CD4-positive, CD25-positive, alpha-beta regulatory T cell (primary cell): ENCODE measurements at regions not wholly inside any gene's neighbourhood (a gene's known extent, or its start where the extent isn't known, plus 50 kb on each side); places are given as distances from the start of the nearest gene placed in this dataset.

Experiments used
- ATAC-seq, 2 donors: fragments of 150-1000 bp; cut with Tn5 transposase; one replicate each; pipeline ENCODE4 v1.10.0; 2021; ENCODE audit warnings: low read depth in 2 of 2, moderate number of reproducible peaks in 2 of 2, moderate library complexity in 1 of 2
- DNase-seq, 3 donors: peaks; one replicate each; pipeline versions ENCODE4 v3.0.0 to v3.0.0-alpha.2; 2012 to 2022; ENCODE audit warnings: mixed read lengths in 1 of 3
- H3K27ac ChIP-seq: one replicate; pipeline ENCODE4 v1.7.0; 2013; ENCODE audit warnings: mild to moderate bottlenecking, low read length; ENCODE audit not compliant: insufficient read depth, poor library complexity, severe bottlenecking
- H3K27me3 ChIP-seq: one replicate; pipeline ENCODE4 v1.7.0; 2013; ENCODE audit warnings: low read length; ENCODE audit not compliant: control insufficient read depth, insufficient read depth
- H3K36me3 ChIP-seq: one replicate; pipeline ENCODE4 v1.7.0; 2013; ENCODE audit warnings: mild to moderate bottlenecking, low read length, moderate library complexity; ENCODE audit not compliant: control insufficient read depth, insufficient read depth
- H3K4me1 ChIP-seq: 2 replicates; pipeline ENCODE4 v1.7.0; 2013; ENCODE audit warnings: mild to moderate bottlenecking, low read length; ENCODE audit not compliant: insufficient read depth, control insufficient read depth, poor library complexity, severe bottlenecking
- H3K4me3 ChIP-seq: one replicate; pipeline ENCODE4 v1.7.0; 2013; ENCODE audit warnings: low read depth, mild to moderate bottlenecking, low read length, moderate library complexity
- H3K9me3 ChIP-seq, 2 experiments: 1 replicate in 1 of 2; 2 replicates in 1 of 2; pipeline ENCODE4 v1.7.0; 2013; ENCODE audit warnings: low read length in 2 of 2, mild to moderate bottlenecking in 1 of 2, moderate library complexity in 1 of 2; ENCODE audit not compliant: control insufficient read depth in 2 of 2
- H3K27ac Mint-ChIP-seq, 3 donors: one replicate each; pipeline ENCODE4 v1.8.0; 2020 to 2022; ENCODE audit warnings: mild to moderate bottlenecking in 3 of 3, mixed read lengths in 3 of 3, moderate library complexity in 2 of 3
- H3K27me3 Mint-ChIP-seq: one replicate; pipeline ENCODE4 v1.8.0; 2022; ENCODE audit warnings: mild to moderate bottlenecking, mixed read lengths
- H3K36me3 Mint-ChIP-seq: one replicate; pipeline ENCODE4 v1.8.0; 2020; ENCODE audit warnings: mixed read lengths
- H3K4me1 Mint-ChIP-seq, 4 donors: one replicate each; pipeline ENCODE4 v1.8.0; 2020 to 2022; ENCODE audit warnings: mixed read lengths in 4 of 4, mild to moderate bottlenecking in 1 of 4
- H3K4me3 Mint-ChIP-seq, 4 donors: one replicate each; pipeline ENCODE4 v1.8.0; 2020 to 2022; ENCODE audit warnings: mild to moderate bottlenecking in 4 of 4, mixed read lengths in 4 of 4, moderate library complexity in 3 of 4
- H3K9me3 Mint-ChIP-seq, 7 donors: one replicate each; pipeline ENCODE4 v1.8.0; 2020 to 2022; ENCODE audit warnings: mixed read lengths in 7 of 7, mild to moderate bottlenecking in 3 of 7, moderate library complexity in 2 of 7

- no peak overlapping the region for H3K4me3 Mint-ChIP-seq
- DNase-seq: no peak
Observed at GRCh38 chr5:8944005-8944404, 601.9 kb downstream of the SEMA5A start.

GRCh38 chr5:8945972-8946371 lies 599.9 kb downstream of the SEMA5A start:
- H3K36me3 Mint-ChIP-seq: no peaks in the 10 kb centered on the region
- H3K27me3 Mint-ChIP-seq: no peaks in the 10 kb centered on the region
- no peaks in the 10 kb centered on the region for H3K9me3 ChIP-seq
- no peaks in the 10 kb centered on the region for H3K27me3 ChIP-seq
- DNase-seq (no peak), ATAC-seq (no peak)
- peaks cover 1 to 11% (median 6%) of the 10 kb centered on the region in 7 donors for H3K9me3 Mint-ChIP-seq
- no peaks in the 10 kb centered on the region for H3K36me3 ChIP-seq
- no peaks in the 10 kb centered on the region for H3K4me1 ChIP-seq
- H3K27ac ChIP-seq: no peak overlapping the region
- no peak overlapping the region for H3K27ac Mint-ChIP-seq
- H3K4me3 Mint-ChIP-seq: no peak overlapping the region
- no peaks in the 10 kb centered on the region for H3K4me1 Mint-ChIP-seq
- no peak overlapping the region for H3K4me3 ChIP-seq

More at GRCh38 chr5:8944005-8944404, 601.9 kb downstream of the SEMA5A start:
- Histone ChIP-seq H3K4me1 (no peaks in the 10 kb centered on the region), H3K9me3 (peaks cover 0 to 3% of the 10 kb centered on the region in 2 experiments), H3K27ac (no peak overlapping the region), H3K36me3 (no peaks in the 10 kb centered on the region), H3K27me3 (no peaks in the 10 kb centered on the region), H3K4me3 (no peak overlapping the region)
- H3K4me1 Mint-ChIP-seq: no peaks in the 10 kb centered on the region
- H3K36me3 Mint-ChIP-seq: no peaks in the 10 kb centered on the region
- peaks cover under 1 to 12% (median 9%) of the 10 kb centered on the region in 7 donors for H3K9me3 Mint-ChIP-seq
- no peak overlapping the region for H3K27ac Mint-ChIP-seq
- H3K27me3 Mint-ChIP-seq: no peaks in the 10 kb centered on the region
- ATAC-seq: no peak

- H3K36me3 ChIP-seq: no peaks in the 10 kb centered on the region
- Mint-ChIP-seq H3K27me3 (no peaks in the 10 kb centered on the region), H3K4me1 (no peaks in the 10 kb centered on the region), H3K4me3 (no peak overlapping the region), H3K9me3 (peaks cover 1 to 12% (median 6%) of the 10 kb centered on the region in 7 donors), H3K36me3 (no peaks in the 10 kb centered on the region), H3K27ac (no peak overlapping the region)
- ATAC-seq (no peak), DNase-seq (no peak)
- no peaks in the 10 kb centered on the region for H3K4me1 ChIP-seq
- no peaks in the 10 kb centered on the region for H3K27me3 ChIP-seq
- H3K4me3 ChIP-seq: no peak overlapping the region
- no peak overlapping the region for H3K27ac ChIP-seq
- no peaks in the 10 kb centered on the region for H3K9me3 ChIP-seq
Observed at GRCh38 chr5:8949908-8950307, 596.0 kb downstream of the SEMA5A start.

GRCh38 chr5:8952147-8952546 lies 593.7 kb downstream of the SEMA5A start:
- no peaks in the 10 kb centered on the region for H3K4me1 ChIP-seq
- H3K27ac ChIP-seq: no peak overlapping the region
- no peak overlapping the region for H3K27ac Mint-ChIP-seq
- no peaks in the 10 kb centered on the region for H3K9me3 ChIP-seq
- H3K36me3 ChIP-seq: no peaks in the 10 kb centered on the region
- H3K9me3 Mint-ChIP-seq: peaks cover 1 to 13% (median 4%) of the 10 kb centered on the region in 7 donors
- H3K4me3 Mint-ChIP-seq: no peak overlapping the region
- H3K27me3 ChIP-seq: no peaks in the 10 kb centered on the region
- no peak overlapping the region for H3K4me3 ChIP-seq
- no peaks in the 10 kb centered on the region for H3K4me1 Mint-ChIP-seq
- ATAC-seq (no peak), DNase-seq (no peak)
- H3K36me3 Mint-ChIP-seq: no peaks in the 10 kb centered on the region
- H3K27me3 Mint-ChIP-seq: no peaks in the 10 kb centered on the region

- H3K9me3 Mint-ChIP-seq: peaks cover 0 to 15% (median 4%) of the 10 kb centered on the region in 7 donors
- H3K27me3 Mint-ChIP-seq: no peaks in the 10 kb centered on the region
- no peak overlapping the region for H3K4me3 Mint-ChIP-seq
- Histone ChIP-seq H3K4me1 (no peaks in the 10 kb centered on the region), H3K27me3 (no peaks in the 10 kb centered on the region), H3K4me3 (no peak overlapping the region), H3K36me3 (no peaks in the 10 kb centered on the region), H3K27ac (no peak overlapping the region), H3K9me3 (no peaks in the 10 kb centered on the region)
- no peaks in the 10 kb centered on the region for H3K36me3 Mint-ChIP-seq
- DNase-seq (no peak), ATAC-seq (no peak)
- H3K27ac Mint-ChIP-seq: no peak overlapping the region
- no peaks in the 10 kb centered on the region for H3K4me1 Mint-ChIP-seq
Observed at GRCh38 chr5:8953016-8953415, 592.9 kb downstream of the SEMA5A start.

DNA sequence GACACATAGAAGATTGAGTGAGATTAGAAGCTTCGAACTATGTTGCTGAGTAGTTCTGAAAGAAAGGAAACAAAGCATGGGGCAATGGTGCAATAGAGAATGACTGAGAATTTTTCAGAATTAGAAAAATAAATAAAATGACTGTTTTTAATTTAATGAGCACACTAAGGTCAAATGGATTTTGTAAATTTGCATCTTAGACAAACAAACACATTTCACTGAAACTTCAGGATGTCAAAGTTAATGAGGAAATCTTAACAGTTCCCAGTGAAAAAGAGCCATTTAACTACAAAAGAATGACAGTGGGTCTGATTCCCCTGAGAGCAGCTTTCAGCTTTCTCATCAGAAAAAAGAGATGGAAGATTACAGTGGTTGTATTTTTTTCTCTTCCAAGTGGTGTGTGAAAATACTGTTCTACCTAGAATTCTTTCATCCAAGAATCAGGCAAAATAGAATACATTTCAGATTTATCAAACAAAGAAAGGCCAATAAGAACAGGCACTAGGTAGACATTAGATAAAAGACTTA lies 591.9 kb downstream of the SEMA5A start:
- Histone ChIP-seq H3K27me3 (no peaks in the 10 kb centered on the region), H3K36me3 (no peaks in the 10 kb centered on the region), H3K4me3 (no peak overlapping the region), H3K9me3 (no peaks in the 10 kb centered on the region), H3K4me1 (no peaks in the 10 kb centered on the region), H3K27ac (no peak overlapping the region)
- Mint-ChIP-seq H3K27me3 (no peaks in the 10 kb centered on the region), H3K4me3 (no peak overlapping the region), H3K4me1 (no peaks in the 10 kb centered on the region), H3K9me3 (peaks cover 2 to 15% (median 4%) of the 10 kb centered on the region in 7 donors), H3K27ac (no peak overlapping the region), H3K36me3 (no peaks in the 10 kb centered on the region)
- ATAC-seq (no peak), DNase-seq (no peak)

GRCh38 chr5:8954801-8955200 lies 591.1 kb downstream of the SEMA5A start:
- no peak for ATAC-seq

GRCh38 chr5:8956659-8957058 lies 589.2 kb downstream of the SEMA5A start:
- peaks cover 2 to 15% (median 4%) of the 10 kb centered on the region in 7 donors for H3K9me3 Mint-ChIP-seq
- no peak for ATAC-seq

More at GRCh38 chr5:8954801-8955200, 591.1 kb downstream of the SEMA5A start:
- no peak for DNase-seq
- H3K27me3 ChIP-seq: no peaks in the 10 kb centered on the region
- Mint-ChIP-seq H3K27me3 (no peaks in the 10 kb centered on the region), H3K4me1 (no peaks in the 10 kb centered on the region), H3K4me3 (no peak overlapping the region), H3K9me3 (peaks cover 2 to 14% (median 4%) of the 10 kb centered on the region in 7 donors), H3K36me3 (no peaks in the 10 kb centered on the region), H3K27ac (no peak overlapping the region)
- no peaks in the 10 kb centered on the region for H3K9me3 ChIP-seq
- H3K4me1 ChIP-seq: no peaks in the 10 kb centered on the region
- H3K4me3 ChIP-seq: no peak overlapping the region
- H3K36me3 ChIP-seq: no peaks in the 10 kb centered on the region
- H3K27ac ChIP-seq: no peak overlapping the region

More at GRCh38 chr5:8956659-8957058, 589.2 kb downstream of the SEMA5A start:
- Histone ChIP-seq H3K4me1 (no peaks in the 10 kb centered on the region), H3K4me3 (no peak overlapping the region), H3K27me3 (no peaks in the 10 kb centered on the region), H3K9me3 (no peaks in the 10 kb centered on the region), H3K36me3 (no peaks in the 10 kb centered on the region), H3K27ac (no peak overlapping the region)
- Mint-ChIP-seq H3K27me3 (no peaks in the 10 kb centered on the region), H3K4me1 (no peaks in the 10 kb centered on the region), H3K27ac (no peak overlapping the region), H3K36me3 (no peaks in the 10 kb centered on the region), H3K4me3 (no peak overlapping the region)
- DNase-seq: no peak
